ENCODE measurements at regions not wholly inside any gene's neighbourhood (a gene's known extent, or its start where the extent isn't known, plus 50 kb on each side); places are given as distances from the start of the nearest gene placed in this dataset.

DNA sequence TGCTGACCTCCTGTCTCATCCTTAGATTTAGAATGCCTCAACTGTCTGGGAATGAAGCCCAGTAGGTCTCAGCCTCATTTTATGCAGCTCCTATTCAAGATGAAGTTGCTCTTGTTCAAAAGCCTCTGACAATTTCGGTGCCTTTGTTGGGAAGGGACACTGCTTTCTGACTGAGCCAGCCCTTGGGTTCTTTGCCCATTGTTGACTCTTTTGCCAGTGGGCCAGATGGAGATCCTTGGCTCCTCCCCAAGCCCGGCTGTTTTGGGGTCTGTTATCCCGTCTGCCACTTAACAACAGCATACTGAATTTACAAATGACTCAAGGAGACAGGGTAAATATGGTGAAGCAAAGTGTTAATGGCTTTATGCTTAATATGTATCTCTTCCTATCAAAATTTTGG is 58.3 kb upstream of the PRKX start:
- TF ChIP-seq POLR2A (IDR thresholded peaks at IDR 0.05), result no peak
- TF ChIP-seq, protein P1, sequence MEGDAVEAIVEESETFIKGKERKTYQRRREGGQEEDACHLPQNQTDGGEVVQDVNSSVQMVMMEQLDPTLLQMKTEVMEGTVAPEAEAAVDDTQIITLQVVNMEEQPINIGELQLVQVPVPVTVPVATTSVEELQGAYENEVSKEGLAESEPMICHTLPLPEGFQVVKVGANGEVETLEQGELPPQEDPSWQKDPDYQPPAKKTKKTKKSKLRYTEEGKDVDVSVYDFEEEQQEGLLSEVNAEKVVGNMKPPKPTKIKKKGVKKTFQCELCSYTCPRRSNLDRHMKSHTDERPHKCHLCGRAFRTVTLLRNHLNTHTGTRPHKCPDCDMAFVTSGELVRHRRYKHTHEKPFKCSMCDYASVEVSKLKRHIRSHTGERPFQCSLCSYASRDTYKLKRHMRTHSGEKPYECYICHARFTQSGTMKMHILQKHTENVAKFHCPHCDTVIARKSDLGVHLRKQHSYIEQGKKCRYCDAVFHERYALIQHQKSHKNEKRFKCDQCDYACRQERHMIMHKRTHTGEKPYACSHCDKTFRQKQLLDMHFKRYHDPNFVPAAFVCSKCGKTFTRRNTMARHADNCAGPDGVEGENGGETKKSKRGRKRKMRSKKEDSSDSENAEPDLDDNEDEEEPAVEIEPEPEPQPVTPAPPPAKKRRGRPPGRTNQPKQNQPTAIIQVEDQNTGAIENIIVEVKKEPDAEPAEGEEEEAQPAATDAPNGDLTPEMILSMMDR (IDR thresholded peaks at IDR 0.05), result no peak
